ENCODE measurements at regions not wholly inside any gene's neighbourhood (a gene's known extent, or its start where the extent isn't known, plus 50 kb on each side); places are given as distances from the start of the nearest gene placed in this dataset.

GRCh38 chr6:168212362-168212761, 107.2 kb downstream of the DACT2 start:
- FAIRE-seq (no peak), DNase-seq (ENCODE audit: low spot score) (no peak)

- no peak for DNase-seq (ENCODE audit: low spot score)
- FAIRE-seq = no peak
Observed at GRCh38 chr6:168211681-168212080, 107.9 kb downstream of the DACT2 start.

GRCh38 chr6:168210239-168211105, 109.1 kb downstream of the DACT2 start:
- DNase-seq (ENCODE audit: low spot score) = no peak

GRCh38 chr6:168209420-168209819, 110.2 kb downstream of the DACT2 start:
- FAIRE-seq (no peak), DNase-seq (ENCODE audit: low spot score) (no peak)

More at GRCh38 chr6:168210239-168211105, 109.1 kb downstream of the DACT2 start:
- FAIRE-seq = peak; percentile 97

GRCh38 chr6:168208854-168209253, 110.7 kb downstream of the DACT2 start:
- DNase-seq (ENCODE audit: low spot score) (no peak), FAIRE-seq (no peak)

GRCh38 chr6:168208402-168208801, 111.2 kb downstream of the DACT2 start:
- FAIRE-seq (no peak), DNase-seq (ENCODE audit: low spot score) (no peak)

- FAIRE-seq = no peak
- DNase-seq (ENCODE audit: low spot score) = no peak
Observed at GRCh38 chr6:168207421-168208175, 112.0 kb downstream of the DACT2 start.

- FAIRE-seq = no peak
- no peak for DNase-seq (ENCODE audit: low spot score)
Observed at GRCh38 chr6:168206661-168207274, 112.8 kb downstream of the DACT2 start.

GRCh38 chr6:168206186-168206585, 113.4 kb downstream of the DACT2 start:
- FAIRE-seq = no peak
- DNase-seq (ENCODE audit: low spot score) = no peak

GRCh38 chr6:168201799-168202198, 117.8 kb downstream of the DACT2 start:
- FAIRE-seq (no peak), DNase-seq (ENCODE audit: low spot score) (no peak)

- no peak for FAIRE-seq
Observed at GRCh38 chr6:168201383-168201782, 118.2 kb downstream of the DACT2 start.

GRCh38 chr6:168200571-168201134, 118.9 kb downstream of the DACT2 start:
- FAIRE-seq (no peak), DNase-seq (ENCODE audit: low spot score) (no peak)

More at GRCh38 chr6:168201383-168201782, 118.2 kb downstream of the DACT2 start:
- no peak for DNase-seq (ENCODE audit: low spot score)

- FAIRE-seq = no peak
- DNase-seq (ENCODE audit: low spot score) = no peak
Observed at GRCh38 chr6:168198302-168199180, 119.5 kb upstream of the FRMD1 start.

GRCh38 chr6:168197636-168198301, 118.8 kb upstream of the FRMD1 start:
- DNase-seq (ENCODE audit: low spot score) (no peak), FAIRE-seq (no peak)

GRCh38 chr6:168196881-168197635, 118.0 kb upstream of the FRMD1 start:
- DNase-seq (ENCODE audit: low spot score) (no peak), FAIRE-seq (no peak)

GRCh38 chr6:168196385-168196860, 117.4 kb upstream of the FRMD1 start:
- FAIRE-seq = no peak
- DNase-seq (ENCODE audit: low spot score) = no peak

GRCh38 chr6:168195712-168196111, 116.7 kb upstream of the FRMD1 start:
- DNase-seq (ENCODE audit: low spot score) = no peak
- no peak for FAIRE-seq

- no peak for DNase-seq (ENCODE audit: low spot score)
- FAIRE-seq = no peak
Observed at GRCh38 chr6:168194732-168195567, 115.9 kb upstream of the FRMD1 start.

All from urothelium cell line (cell line).